ENCODE measurements at regions not wholly inside any gene's neighbourhood (a gene's known extent, or its start where the extent isn't known, plus 50 kb on each side); places are given as distances from the start of the nearest gene placed in this dataset.

DNA sequence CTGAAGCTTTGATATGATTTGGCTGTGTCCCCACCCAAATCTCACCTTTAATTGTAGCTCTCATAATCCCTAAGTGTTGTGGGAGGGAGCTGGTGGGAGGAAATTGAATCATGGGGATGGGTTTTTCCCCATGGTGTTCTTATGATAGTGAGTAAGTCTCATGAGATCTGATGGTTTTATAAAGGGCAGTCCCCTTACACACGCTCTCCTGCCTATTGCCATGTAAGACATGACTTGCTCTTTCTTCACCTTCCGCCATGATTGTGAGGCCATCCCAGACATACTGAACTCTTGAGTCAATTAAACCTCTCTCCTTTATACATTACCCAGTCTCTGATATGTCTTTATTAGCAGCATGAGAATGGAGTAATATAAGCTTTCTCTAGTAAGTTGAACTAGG lies 261.9 kb downstream of the HLX start:
- no peak for TF ChIP-seq CTCF (IDR thresholded peaks at IDR 0.05; ENCODE audit: insufficient read depth, low read length)
- TF ChIP-seq GABPA (IDR thresholded peaks at IDR 0.05; ENCODE audit: low read depth) = no peak
